ENCODE measurements at regions not wholly inside any gene's neighbourhood (a gene's known extent, or its start where the extent isn't known, plus 50 kb on each side); places are given as distances from the start of the nearest gene placed in this dataset.

DNA sequence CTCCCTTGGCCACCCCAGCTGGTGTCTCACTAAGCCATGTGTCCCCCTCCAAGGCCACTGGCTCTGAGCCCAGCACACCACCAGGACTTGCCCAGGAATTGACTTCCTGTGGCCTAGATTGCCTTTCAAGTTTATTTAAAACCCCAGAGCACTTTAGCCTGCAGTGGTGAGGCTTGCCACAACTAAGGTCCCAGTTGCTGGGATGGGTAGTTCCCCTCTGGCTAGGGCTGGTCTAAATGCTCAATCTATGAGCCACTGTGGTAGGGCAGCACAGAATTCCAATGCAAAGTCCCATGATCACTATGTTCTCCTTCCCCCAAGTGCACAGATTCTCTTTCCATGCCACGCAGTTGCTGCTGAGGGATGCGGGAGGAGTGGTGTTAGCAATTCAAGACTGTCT, 61.1 kb upstream of the HCCS start:
- H3K27ac ChIP-seq = no peak overlapping the region
- no peaks in the 10 kb centered on the region for H3K36me3 ChIP-seq
- TF ChIP-seq POLR2A (IDR thresholded peaks at IDR 0.05) (no peak), CTCF (IDR thresholded peaks at IDR 0.05) (no peak), EP300 (IDR thresholded peaks at IDR 0.05) (no peak)
- H3K9me3 ChIP-seq = peaks cover 0 to 4% (median under 1%) of the 10 kb centered on the region in 4 donors
- no peaks in the 10 kb centered on the region for H3K4me1 ChIP-seq
- H3K4me3 ChIP-seq = no peak overlapping the region
- no peaks in the 10 kb centered on the region for H3K27me3 ChIP-seq
- no peak for DNase-seq (ENCODE audit: low spot score in 2 of 2)
- 87 to 90% methylated on average over 2 of the region's 2 CpGs for WGBS, 2 donors

DNA sequence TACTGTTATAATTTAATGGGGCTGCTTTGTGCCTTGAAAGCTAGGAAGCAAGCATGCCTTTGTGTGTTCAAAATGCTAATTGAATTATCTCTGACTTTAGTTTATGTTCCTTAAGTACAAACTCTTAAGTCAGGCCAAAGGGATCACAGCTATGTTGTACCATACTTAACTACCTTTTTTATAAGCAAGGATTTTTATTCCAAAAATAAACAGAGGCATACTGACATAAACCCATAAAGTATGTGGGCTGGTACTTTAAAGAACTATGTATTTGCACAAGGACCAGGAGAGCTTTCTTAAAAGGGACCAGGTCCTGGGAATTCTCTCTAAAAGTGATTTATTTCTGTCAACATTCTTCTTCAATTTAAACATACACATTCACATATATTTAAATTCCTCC, 57.8 kb upstream of the HCCS start:
- TF ChIP-seq EP300 (IDR thresholded peaks at IDR 0.05) (no peak), CTCF (IDR thresholded peaks at IDR 0.05) (no peak), POLR2A (IDR thresholded peaks at IDR 0.05) (no peak)
- no peaks in the 10 kb centered on the region for H3K36me3 ChIP-seq
- H3K4me3 ChIP-seq = no peak overlapping the region
- H3K27ac ChIP-seq = no peak overlapping the region
- no peaks in the 10 kb centered on the region for H3K27me3 ChIP-seq
- DNase-seq (ENCODE audit: low spot score in 2 of 2) = no peak
- H3K9me3 ChIP-seq = no peaks in the 10 kb centered on the region
- H3K4me1 ChIP-seq = no peaks in the 10 kb centered on the region

- Histone ChIP-seq H3K36me3 (no peaks in the 10 kb centered on the region), H3K9me3 (no peaks in the 10 kb centered on the region), H3K27me3 (no peaks in the 10 kb centered on the region), H3K4me3 (no peak overlapping the region), H3K4me1 (no peaks in the 10 kb centered on the region), H3K27ac (no peak overlapping the region)
- 81 to 100% methylated on average over 2 of the region's 2 CpGs for WGBS, 2 donors
- DNase-seq (ENCODE audit: low spot score in 2 of 2) = no peak
- TF ChIP-seq CTCF (IDR thresholded peaks at IDR 0.05) (no peak), POLR2A (IDR thresholded peaks at IDR 0.05) (no peak), EP300 (IDR thresholded peaks at IDR 0.05) (no peak)
Observed at GRCh38 chrX:11056322-11057176, 54.6 kb upstream of the HCCS start.

DNA sequence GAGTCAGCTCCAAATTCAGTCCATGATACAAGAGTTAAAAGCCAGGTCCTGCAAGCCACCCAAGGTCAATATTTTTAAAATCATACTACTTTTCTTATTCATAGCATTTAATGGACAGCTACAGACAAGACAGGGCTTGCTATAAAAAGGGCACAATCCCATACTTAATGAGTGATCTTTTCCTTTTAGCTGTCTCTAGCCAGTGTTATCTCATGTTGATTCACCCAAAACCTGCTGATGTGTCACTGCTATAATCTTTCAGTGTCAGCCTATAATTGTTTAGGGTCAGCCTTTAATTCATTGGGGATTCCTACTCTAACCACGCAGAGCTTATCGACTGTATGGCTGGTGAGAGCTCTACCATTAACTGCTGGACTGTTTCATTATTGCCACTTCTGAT, 51.2 kb upstream of the HCCS start:
- Histone ChIP-seq H3K27me3 (no peaks in the 10 kb centered on the region), H3K36me3 (no peaks in the 10 kb centered on the region), H3K4me3 (no peak overlapping the region), H3K4me1 (no peaks in the 10 kb centered on the region), H3K9me3 (no peaks in the 10 kb centered on the region), H3K27ac (no peak overlapping the region)
- TF ChIP-seq EP300 (IDR thresholded peaks at IDR 0.05) (no peak), POLR2A (IDR thresholded peaks at IDR 0.05) (no peak), CTCF (IDR thresholded peaks at IDR 0.05) (no peak)
- 74 to 79% methylated on average over 2 of the region's 2 CpGs for WGBS, 2 donors
- no peak for DNase-seq (ENCODE audit: low spot score in 2 of 2)
